CD14-positive monocyte (primary cell): ENCODE measurements at regions not wholly inside any gene's neighbourhood (a gene's known extent, or its start where the extent isn't known, plus 50 kb on each side); places are given as distances from the start of the nearest gene placed in this dataset.

Experiments
- DNase-seq, 3 donors: peaks; one replicate each; pipeline ENCODE4 v3.0.0-alpha.2; 2011 to 2022
- H2AFZ ChIP-seq: 2 replicates; pipeline ENCODE4 v1.6.0; 2012; ENCODE audit warnings: mild to moderate bottlenecking, low read depth, low read length, inconsistent platforms; ENCODE audit not compliant: insufficient read depth, poor library complexity, severe bottlenecking
- H3K27ac ChIP-seq, 2 donors: 1 replicate in 1 of 2; 2 replicates in 1 of 2; pipeline ENCODE4 v1.5.1; 2012 to 2013; ENCODE audit warnings: low read length in 2 of 2, control low read depth in 1 of 2, inconsistent platforms in 1 of 2, low read depth in 1 of 2, mild to moderate bottlenecking in 1 of 2
- H3K27me3 ChIP-seq, 2 donors: one replicate each; pipeline versions ENCODE4 v1.6.0 to v1.6.1; 2011 to 2013; ENCODE audit warnings: low read length in 2 of 2; ENCODE audit not compliant: control insufficient read depth in 2 of 2, insufficient read depth in 2 of 2
- H3K36me3 ChIP-seq, 2 donors: replicated peaks in 1 of 2; 1 replicate in 1 of 2; 2 replicates in 1 of 2; pipeline versions ENCODE4 v1.5.1 to v1.6.1; 2012 to 2013; ENCODE audit warnings: low read length in 2 of 2, control low read depth in 1 of 2, inconsistent platforms in 1 of 2, mild to moderate bottlenecking in 1 of 2; ENCODE audit not compliant: insufficient read depth in 2 of 2, control insufficient read depth in 1 of 2
- H3K4me1 ChIP-seq, 2 donors: 1 replicate in 1 of 2; 2 replicates in 1 of 2; pipeline versions ENCODE4 v1.5.1 to v1.6.1; 2012 to 2013; ENCODE audit warnings: low read length in 2 of 2, control low read depth in 1 of 2, inconsistent platforms in 1 of 2, mild to moderate bottlenecking in 1 of 2, moderate library complexity in 1 of 2; ENCODE audit not compliant: insufficient read depth in 2 of 2, control insufficient read depth in 1 of 2
- H3K4me2 ChIP-seq: replicated peaks from 2 replicates; pipeline ENCODE3; 2012; ENCODE audit warnings: low read length, moderate library complexity, mild to moderate bottlenecking; ENCODE audit not compliant: poor library complexity, severe bottlenecking; ENCODE audit errors: extremely low read depth
- H3K4me3 ChIP-seq, 3 experiments: fragments of 200-600 bp in 1 of 3; sonication (generic) in 1 of 3; replicated peaks in 1 of 3; 1 replicate in 2 of 3; 2 replicates in 1 of 3; pipeline ENCODE4 v1.5.1; 2011 to 2013; ENCODE audit warnings: low read length in 3 of 3, mild to moderate bottlenecking in 3 of 3, control low read depth in 2 of 3, low read depth in 2 of 3, inconsistent platforms in 1 of 3, moderate library complexity in 1 of 3
- H3K79me2 ChIP-seq: 2 replicates; pipeline ENCODE4 v1.6.0; 2012; ENCODE audit warnings: mild to moderate bottlenecking, control low read depth, inconsistent platforms, low read length, moderate library complexity; ENCODE audit not compliant: insufficient read depth
- H3K9ac ChIP-seq: 2 replicates; pipeline ENCODE4 v1.6.0; 2017; ENCODE audit warnings: low read length, mild to moderate bottlenecking; ENCODE audit not compliant: insufficient read depth, poor library complexity, severe bottlenecking
- H3K9me3 ChIP-seq, 2 donors: replicated peaks in 1 of 2; 1 replicate in 1 of 2; 2 replicates in 1 of 2; pipeline versions ENCODE4 v1.5.1 to v1.6.1; 2012 to 2013; ENCODE audit warnings: low read length in 2 of 2, control low read depth in 1 of 2; ENCODE audit not compliant: control insufficient read depth in 1 of 2, insufficient read depth in 1 of 2
- H4K20me1 ChIP-seq: 2 replicates; pipeline ENCODE4 v1.6.0; 2012; ENCODE audit warnings: mild to moderate bottlenecking, low read length, control low read depth, moderate library complexity; ENCODE audit not compliant: insufficient read depth
- H3K27ac Mint-ChIP-seq, 7 donors: one replicate each; pipeline ENCODE4 v1.8.0; 2020; ENCODE audit warnings: mild to moderate bottlenecking in 7 of 7, mixed read lengths in 7 of 7, moderate library complexity in 6 of 7, inconsistent platforms in 2 of 7
- H3K27me3 Mint-ChIP-seq, 3 donors: one replicate each; pipeline ENCODE4 v1.8.0; 2021 to 2022; ENCODE audit warnings: low read depth in 3 of 3, mild to moderate bottlenecking in 3 of 3, mixed read lengths in 3 of 3, moderate library complexity in 3 of 3, inconsistent platforms in 1 of 3
- H3K36me3 Mint-ChIP-seq, 2 donors: one replicate each; pipeline ENCODE4 v1.8.0; 2020; ENCODE audit warnings: mixed read lengths in 2 of 2, inconsistent platforms in 1 of 2, mild to moderate bottlenecking in 1 of 2
- H3K4me1 Mint-ChIP-seq: one replicate; pipeline ENCODE4 v1.8.0; 2020; ENCODE audit warnings: mild to moderate bottlenecking, mixed read lengths
- H3K4me3 Mint-ChIP-seq, 2 donors: one replicate each; pipeline ENCODE4 v1.8.0; 2020; ENCODE audit warnings: mild to moderate bottlenecking in 2 of 2, mixed read lengths in 2 of 2, moderate library complexity in 1 of 2
- H3K9me3 Mint-ChIP-seq, 7 donors: one replicate each; pipeline ENCODE4 v1.8.0; 2020 to 2022; ENCODE audit warnings: mixed read lengths in 7 of 7, mild to moderate bottlenecking in 6 of 7, moderate library complexity in 6 of 7, inconsistent platforms in 2 of 7
- WGBS: methylation state at CpG from one replicate; pipeline ENCODE4 v1.1.5; 2013; ENCODE audit warnings: missing lambda C conversion rate; ENCODE audit not compliant: insufficient coverage; 5-methylcytosine and 5-hydroxymethylcytosine counted together
- intact Hi-C, 2 donors: fragments of 100-400 bp; cut with micrococcal nuclease; formaldehyde crosslinking; loops; one replicate each; pipeline versions ENCODE4 v1.15.0 to v1.15.1; 2023
- TF ChIP-seq, protein P1 (sequence below): fragments of 200-600 bp; IDR thresholded peaks from one replicate; pipeline ENCODE4 v1.8.0; 2022; ENCODE audit warnings: antibody characterized with exemption, mild to moderate bottlenecking

DNA sequence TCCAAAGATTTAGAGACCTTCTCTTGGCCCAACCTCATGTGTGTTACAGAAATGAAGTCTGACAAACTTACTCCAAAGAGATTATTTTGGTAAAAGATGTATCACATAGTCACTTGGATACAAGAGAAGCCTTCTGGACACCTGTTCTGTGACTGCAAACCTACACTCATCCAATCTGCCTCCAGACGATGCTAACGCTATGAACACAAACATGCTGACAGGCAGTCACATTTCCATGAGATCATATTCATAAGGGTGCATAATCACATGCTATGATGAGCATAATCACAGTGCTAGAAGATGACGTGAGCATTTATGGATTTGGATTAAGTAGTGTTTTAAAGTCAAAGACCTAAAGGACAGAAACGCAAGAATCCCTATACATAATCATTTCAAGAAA is 340.2 kb downstream of the HACE1 start:
- no peak overlapping the region for H3K4me3 Mint-ChIP-seq
- Histone ChIP-seq H3K27me3 (no peaks in the 10 kb centered on the region), H3K9ac (no peak overlapping the region), H3K4me3 (no peak overlapping the region), H3K9me3 (no peaks in the 10 kb centered on the region), H3K79me2 (no peaks in the 10 kb centered on the region), H4K20me1 (no peaks in the 10 kb centered on the region), H3K27ac (no peak overlapping the region), H2AFZ (no peak overlapping the region), H3K4me1 (no peaks in the 10 kb centered on the region), H3K4me2 (no peak overlapping the region), H3K36me3 (no peaks in the 10 kb centered on the region)
- DNase-seq, result no peak
- H3K27ac Mint-ChIP-seq, result no peak overlapping the region
- H3K4me1 Mint-ChIP-seq, result no peaks in the 10 kb centered on the region
- WGBS, result no CpG with 5 or more reads among the region's 4 CpGs
- H3K9me3 Mint-ChIP-seq, result no peaks in the 10 kb centered on the region
- H3K27me3 Mint-ChIP-seq, result peaks cover 0 to 2% (median 1%) of the 10 kb centered on the region in 3 donors
- intact Hi-C loops, result no loop called here
- TF ChIP-seq, protein P1, sequence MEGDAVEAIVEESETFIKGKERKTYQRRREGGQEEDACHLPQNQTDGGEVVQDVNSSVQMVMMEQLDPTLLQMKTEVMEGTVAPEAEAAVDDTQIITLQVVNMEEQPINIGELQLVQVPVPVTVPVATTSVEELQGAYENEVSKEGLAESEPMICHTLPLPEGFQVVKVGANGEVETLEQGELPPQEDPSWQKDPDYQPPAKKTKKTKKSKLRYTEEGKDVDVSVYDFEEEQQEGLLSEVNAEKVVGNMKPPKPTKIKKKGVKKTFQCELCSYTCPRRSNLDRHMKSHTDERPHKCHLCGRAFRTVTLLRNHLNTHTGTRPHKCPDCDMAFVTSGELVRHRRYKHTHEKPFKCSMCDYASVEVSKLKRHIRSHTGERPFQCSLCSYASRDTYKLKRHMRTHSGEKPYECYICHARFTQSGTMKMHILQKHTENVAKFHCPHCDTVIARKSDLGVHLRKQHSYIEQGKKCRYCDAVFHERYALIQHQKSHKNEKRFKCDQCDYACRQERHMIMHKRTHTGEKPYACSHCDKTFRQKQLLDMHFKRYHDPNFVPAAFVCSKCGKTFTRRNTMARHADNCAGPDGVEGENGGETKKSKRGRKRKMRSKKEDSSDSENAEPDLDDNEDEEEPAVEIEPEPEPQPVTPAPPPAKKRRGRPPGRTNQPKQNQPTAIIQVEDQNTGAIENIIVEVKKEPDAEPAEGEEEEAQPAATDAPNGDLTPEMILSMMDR, result no peak
- no peaks in the 10 kb centered on the region for H3K36me3 Mint-ChIP-seq

DNA sequence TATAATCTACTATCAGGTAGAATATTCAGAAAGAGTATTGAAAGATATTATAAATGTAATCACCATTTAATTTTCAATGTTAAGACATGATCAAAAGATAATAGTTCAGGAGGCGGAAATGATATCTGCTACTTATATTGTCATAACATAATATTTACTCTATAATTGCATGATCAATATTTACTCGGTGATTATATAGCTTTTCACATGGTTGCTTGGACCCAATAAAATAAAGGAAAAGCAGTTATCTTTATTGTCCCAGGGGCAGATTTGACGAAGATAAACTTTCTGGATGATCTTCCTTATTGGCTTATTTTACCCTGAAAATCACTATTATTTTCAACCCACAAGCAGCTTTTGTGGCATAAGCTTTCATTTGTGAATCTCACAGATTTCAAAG is 350.4 kb downstream of the HACE1 start:
- no peaks in the 10 kb centered on the region for H3K36me3 Mint-ChIP-seq

More for the DNA sequence above, 350.4 kb downstream of the HACE1 start:
- Histone ChIP-seq H3K4me2 (no peak overlapping the region), H3K4me1 (no peaks in the 10 kb centered on the region), H3K36me3 (no peaks in the 10 kb centered on the region), H4K20me1 (no peaks in the 10 kb centered on the region), H3K27ac (no peak overlapping the region), H2AFZ (no peak overlapping the region), H3K79me2 (no peaks in the 10 kb centered on the region), H3K9ac (no peak overlapping the region), H3K27me3 (peaks cover 0 to 3% of the 10 kb centered on the region in 2 donors), H3K9me3 (no peaks in the 10 kb centered on the region), H3K4me3 (no peak overlapping the region)
- TF ChIP-seq, protein P1, result no peak
- DNase-seq, result no peak
- H3K27ac Mint-ChIP-seq, result no peak overlapping the region
- intact Hi-C loops, result no loop called here
- H3K9me3 Mint-ChIP-seq, result no peaks in the 10 kb centered on the region
- peaks cover 0 to 4% (median 0%) of the 10 kb centered on the region in 3 donors for H3K27me3 Mint-ChIP-seq
- no peaks in the 10 kb centered on the region for H3K4me1 Mint-ChIP-seq
- whole genome bisulfite sequencing, result 100% methylated on average over 1 of the region's 3 CpGs
- no peak overlapping the region for H3K4me3 Mint-ChIP-seq
